ENCODE measurements at regions not wholly inside any gene's neighbourhood (a gene's known extent, or its start where the extent isn't known, plus 50 kb on each side); places are given as distances from the start of the nearest gene placed in this dataset.

- H3K36me3 ChIP-seq: no peaks in the 10 kb centered on the region
- DNase-seq: no peak
- H3K4me1 ChIP-seq: no peaks in the 10 kb centered on the region
- no peak overlapping the region for H3K4me3 ChIP-seq
- intact Hi-C loops (cut with DNase I): no loop called here
- H3K27ac ChIP-seq: no peak overlapping the region
- H3K27me3 ChIP-seq: no peaks in the 10 kb centered on the region
- 12 to 29% methylated on average over 1 of the region's 1 CpG for WGBS, 2 donors
- TF ChIP-seq CTCF (IDR thresholded peaks at IDR 0.05): no peak
- TF ChIP-seq POLR2A (IDR thresholded peaks at IDR 0.05): no peak
- H3K9me3 ChIP-seq: no peaks in the 10 kb centered on the region
These were observed 1260.9 kb downstream of the C4orf33 start for GRCh38 chr4:130356873-130357272.

- H3K4me3 ChIP-seq: no peak overlapping the region
- intact Hi-C loops (cut with DNase I): no loop called here
- no peak overlapping the region for H3K27ac ChIP-seq
- H3K27me3 ChIP-seq: no peaks in the 10 kb centered on the region
- WGBS, 2 donors: 38 to 43% methylated on average over 2 of the region's 2 CpGs
- H3K4me1 ChIP-seq: no peaks in the 10 kb centered on the region
- DNase-seq: no peak
- TF ChIP-seq CTCF (IDR thresholded peaks at IDR 0.05): no peak
- no peaks in the 10 kb centered on the region for H3K9me3 ChIP-seq
- H3K36me3 ChIP-seq: no peaks in the 10 kb centered on the region
These were observed 1263.6 kb downstream of the C4orf33 start for GRCh38 chr4:130359542-130359941.

- Histone ChIP-seq H3K9me3 (no peaks in the 10 kb centered on the region), H3K4me3 (no peak overlapping the region), H3K27me3 (no peaks in the 10 kb centered on the region), H3K4me1 (no peaks in the 10 kb centered on the region), H3K36me3 (no peaks in the 10 kb centered on the region), H3K27ac (no peak overlapping the region)
- no peak for DNase-seq
- TF ChIP-seq POLR2A (IDR thresholded peaks at IDR 0.05) (no peak), CTCF (IDR thresholded peaks at IDR 0.05) (no peak)
- 72 to 75% methylated on average over 5 of the region's 5 CpGs for WGBS, 2 donors
- intact Hi-C loops (cut with DNase I): no loop called here
These were observed 1265.7 kb downstream of the C4orf33 start for GRCh38 chr4:130361616-130362015.

GRCh38 chr4:130368668-130369067, 1272.7 kb downstream of the C4orf33 start:
- Histone ChIP-seq H3K36me3 (no peaks in the 10 kb centered on the region), H3K4me1 (no peaks in the 10 kb centered on the region), H3K4me3 (no peak overlapping the region), H3K27me3 (no peaks in the 10 kb centered on the region), H3K27ac (no peak overlapping the region), H3K9me3 (peaks cover 0 to 6% (median 0%) of the 10 kb centered on the region in 3 donors)
- TF ChIP-seq CTCF (IDR thresholded peaks at IDR 0.05) (no peak), POLR2A (IDR thresholded peaks at IDR 0.05) (no peak)
- intact Hi-C loops (cut with DNase I): no loop called here
- DNase-seq: no peak

GRCh38 chr4:130393231-130393630, 1297.3 kb downstream of the C4orf33 start:
- TF ChIP-seq CTCF (IDR thresholded peaks at IDR 0.05) (no peak), POLR2A (IDR thresholded peaks at IDR 0.05) (no peak)
- intact Hi-C loops (cut with DNase I): no loop called here

More at GRCh38 chr4:130393231-130393630, 1297.3 kb downstream of the C4orf33 start:
- Histone ChIP-seq H3K4me1 (no peaks in the 10 kb centered on the region), H3K27ac (no peak overlapping the region), H3K9me3 (no peaks in the 10 kb centered on the region), H3K36me3 (no peaks in the 10 kb centered on the region), H3K4me3 (no peak overlapping the region), H3K27me3 (no peaks in the 10 kb centered on the region)
- DNase-seq: no peak
